HepG2 (cell line): ENCODE measurements at regions not wholly inside any gene's neighbourhood (a gene's known extent, or its start where the extent isn't known, plus 50 kb on each side); places are given as distances from the start of the nearest gene placed in this dataset.

Source experiments
- ATAC-seq: fragments of 200-7000 bp; cut with Tn5 transposase; 3 replicates; pipeline ENCODE4 v1.9.1; 2020; ENCODE audit warnings: mild to moderate bottlenecking, moderate library complexity
- BruUV-seq: library from RNA; stranded (reverse); fragments of 400-500 nt; replicated peaks from 2 replicates; lab custom pipeline; 2021; lab: Mats Ljungman, UMichigan
- CTCF ChIA-PET: fragments of 300-600 bp; formaldehyde crosslinking; extraction: SDS; loops from one replicate; lab custom pipeline; 2021; ENCODE audit warnings: low total read pairs, inconsistent platforms, low intra/inter-chr PET ratio; lab: Yijun Ruan, JAX
- POLR2A ChIA-PET: fragments of 350-600 bp; sonication (Branson Sonifier 250); formaldehyde crosslinking; loops from one replicate; lab custom pipeline; 2020; ENCODE audit warnings: antibody characterized with exemption, inconsistent platforms; lab: Yijun Ruan, JAX
- DNase-seq: peaks from one replicate; pipeline ENCODE4 v3.0.0-alpha.2; 2015; ENCODE audit warnings: low spot score
- FAIRE-seq: peaks from 3 replicates; lab custom pipeline; 2011; peaks lifted over from hg19 to GRCh38; lab: Jason Lieb, UNC
- H2AFZ ChIP-seq: one replicate; pipeline ENCODE4 v1.6.1; 2011; ENCODE audit warnings: low read length, inconsistent platforms
- H3K27ac ChIP-seq: fragments of 300-600 bp; 3 replicates; pipeline ENCODE4 v1.8.0; 2011; ENCODE audit warnings: mixed run types, mild to moderate bottlenecking, mixed read lengths, low read length, inconsistent platforms; ENCODE audit not compliant: insufficient read depth; ENCODE audit errors: extremely low read length
- H3K27me3 ChIP-seq, 2 experiments: fragments of 200-600 bp in 1 of 2; 2 replicates in 1 of 2; 3 replicates in 1 of 2; pipeline versions ENCODE4 v1.6.0 to v1.8.0; 2011; ENCODE audit warnings: low read length in 2 of 2, mild to moderate bottlenecking in 2 of 2, moderate library complexity in 2 of 2, inconsistent platforms in 1 of 2; ENCODE audit not compliant: insufficient read depth in 2 of 2, control insufficient read depth in 1 of 2
- H3K36me3 ChIP-seq, 2 experiments: fragments of 200-600 bp in 1 of 2; replicated peaks in 1 of 2; 2 replicates in 1 of 2; 3 replicates in 1 of 2; pipeline versions ENCODE4 v1.5.1 to v1.8.0; 2011; ENCODE audit warnings: low read length in 2 of 2, inconsistent platforms in 1 of 2; ENCODE audit not compliant: insufficient read depth in 2 of 2, control insufficient read depth in 1 of 2
- H3K4me1 ChIP-seq: 2 replicates; pipeline ENCODE4 v1.5.1; 2012; ENCODE audit warnings: low read length, inconsistent platforms; ENCODE audit not compliant: insufficient read depth
- H3K4me2 ChIP-seq: 2 replicates; pipeline ENCODE4 v1.6.0; 2011; ENCODE audit warnings: low read depth, low read length, inconsistent platforms
- H3K4me3 ChIP-seq, 3 experiments: fragments of 200-600 bp in 1 of 3; sonication (generic), shearing (Covaris generic) in 1 of 3; replicated peaks in 1 of 3; 2 replicates each; pipeline ENCODE4 v1.5.1; 2011 to 2016; ENCODE audit warnings: low read length in 3 of 3, inconsistent platforms in 2 of 3, low read depth in 2 of 3, mild to moderate bottlenecking in 2 of 3, control low read depth in 1 of 3, mixed read lengths in 1 of 3; ENCODE audit not compliant: insufficient read depth in 1 of 3
- H3K79me2 ChIP-seq: one replicate; pipeline ENCODE4 v1.6.1; 2011; ENCODE audit warnings: low read length, inconsistent platforms; ENCODE audit not compliant: insufficient read depth
- H3K9ac ChIP-seq: 2 replicates; pipeline ENCODE4 v1.6.0; 2011; ENCODE audit warnings: mild to moderate bottlenecking, low read depth, low read length, inconsistent platforms; ENCODE audit not compliant: insufficient read depth
- H3K9me3 ChIP-seq: 2 replicates; pipeline ENCODE4 v1.5.1; 2012; ENCODE audit warnings: mild to moderate bottlenecking, low read length
- H4K20me1 ChIP-seq: 2 replicates; pipeline ENCODE4 v1.6.0; 2011; ENCODE audit warnings: inconsistent platforms, mild to moderate bottlenecking, low read length, moderate library complexity; ENCODE audit not compliant: insufficient read depth
- BRF2 ChIP-seq: sonication (generic); formaldehyde crosslinking; IDR thresholded peaks from 2 replicates; pipeline ENCODE4 v1.8.1; 2022; ENCODE audit warnings: mild to moderate bottlenecking, missing genetic modification reagents
- CAMTA2 ChIP-seq: sonication (generic); formaldehyde crosslinking; IDR thresholded peaks from 2 replicates; pipeline ENCODE4 v1.4.0; 2020; ENCODE audit warnings: mild to moderate bottlenecking, missing genetic modification reagents, borderline replicate concordance
- RFX1 ChIP-seq: fragments of 450-650 bp; IDR thresholded peaks from 2 replicates; pipeline ENCODE4 v1.6.1; 2017
- SKI ChIP-seq: fragments of 450-650 bp; IDR thresholded peaks from one replicate; pipeline ENCODE4 v1.6.1; 2018; ENCODE audit warnings: mild to moderate bottlenecking; ENCODE audit not compliant: partially characterized antibody
- ZNF75D ChIP-seq: sonication (generic); formaldehyde crosslinking; IDR thresholded peaks from 2 replicates; pipeline ENCODE4 v1.8.1; 2023; ENCODE audit warnings: missing genetic modification reagents, mild to moderate bottlenecking, borderline replicate concordance
- WGBS: methylation state at CpG from one replicate; pipeline ENCODE4 v1.1.6; 2017; ENCODE audit warnings: low lambda C conversion rate; 5-methylcytosine and 5-hydroxymethylcytosine counted together
- in situ Hi-C: cut with HindIII; loops from 2 replicates; pipeline ENCODE4 v1.10.0; 2017; ENCODE audit warnings: low pct_unique_long_range_greater_than_20kb; ENCODE audit not compliant: extremely low pct_ligation_motif_present
- intact Hi-C: fragments of 100-400 bp; cut with micrococcal nuclease; formaldehyde crosslinking; loops from one replicate; pipeline ENCODE4 v1.10.0; 2022; ENCODE audit not compliant: unreplicated experiment

DNA sequence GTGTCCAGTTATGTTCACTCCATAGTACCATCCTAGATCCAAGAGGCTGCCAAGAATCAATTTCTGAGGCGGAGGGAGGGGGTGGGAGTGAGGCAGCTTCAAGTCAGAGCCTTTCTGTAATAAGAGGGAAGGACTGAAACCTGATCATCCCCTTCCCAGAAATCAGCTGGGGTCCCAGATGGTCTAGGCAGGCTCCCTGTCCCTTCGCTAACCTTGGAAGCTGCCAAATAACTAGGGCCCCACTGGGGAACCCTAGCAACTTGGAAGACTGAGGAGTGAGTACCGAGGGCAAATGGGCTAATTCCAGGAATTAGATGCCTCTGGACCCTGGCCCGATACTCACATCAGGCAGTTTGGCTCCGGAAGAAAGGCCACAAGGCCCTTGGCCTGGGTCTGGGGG lies 113.3 kb downstream of the NAV1 start:
- no peaks in the 10 kb centered on the region for H3K36me3 ChIP-seq
- ATAC-seq, result no peak
- no peak overlapping the region for H3K27ac ChIP-seq
- FAIRE-seq, result no peak
- ChIA-PET CTCF (no interaction called here), POLR2A (no interaction called here)
- BruUV-seq, result no TSS peak
- no peak overlapping the region for H3K9ac ChIP-seq
- no peak for DNase-seq
- H4K20me1 ChIP-seq, result 0 out of 2 replicates have a peak, but pooled peaks cover 2% of the 10 kb centered on the region
- intact Hi-C loops (no loop called here), in situ Hi-C loops (no loop called here)
- H2AFZ ChIP-seq, result no peak overlapping the region
- TF ChIP-seq CAMTA2 (no peak), BRF2 (CRISPR knock-in tag) (no peak), ZNF75D (CRISPR knock-in tag) (no peak)
- H3K4me2 ChIP-seq, result no peak overlapping the region
- H3K79me2 ChIP-seq, result no peaks in the 10 kb centered on the region
- H3K27me3 ChIP-seq, result peaks cover 11 to 60% of the 10 kb centered on the region in 2 experiments; a peak in 4 of 5 replicates
- H3K9me3 ChIP-seq, result no peaks in the 10 kb centered on the region
- WGBS, result 0% methylated on average over 2 of the region's 5 CpGs
- H3K4me1 ChIP-seq, result no peaks in the 10 kb centered on the region
- no peak overlapping the region for H3K4me3 ChIP-seq

- Histone ChIP-seq H3K36me3 (no peaks in the 10 kb centered on the region), H3K4me3 (no peak overlapping the region), H4K20me1 (0 out of 2 replicates have a peak, but pooled peaks cover 2% of the 10 kb centered on the region), H3K9ac (no peak overlapping the region), H3K27ac (no peak overlapping the region), H3K79me2 (no peaks in the 10 kb centered on the region), H3K4me1 (no peaks in the 10 kb centered on the region), H2AFZ (no peak overlapping the region), H3K27me3 (peaks cover 10 to 56% of the 10 kb centered on the region in 2 experiments; a peak in 4 of 5 replicates), H3K4me2 (no peak overlapping the region), H3K9me3 (no peaks in the 10 kb centered on the region)
- in situ Hi-C loops, result no loop called here
- ATAC-seq, result no peak
- ChIA-PET CTCF (no interaction called here), POLR2A (no interaction called here)
- intact Hi-C loops, result no loop called here
- TF ChIP-seq RFX1 (peak; percentile 42; the same call in 1 of the 2 replicates), SKI (no peak)
- DNase-seq, result no peak
- FAIRE-seq, result no peak
- BruUV-seq, result no TSS peak
- WGBS, result 0% methylated on average over 3 of the region's 3 CpGs
Measured at GRCh38 chr1:201653233-201653632, 114.3 kb downstream of the NAV1 start.
